T1000 (cell line): ENCODE measurements at regions not wholly inside any gene's neighbourhood (a gene's known extent, or its start where the extent isn't known, plus 50 kb on each side); places are given as distances from the start of the nearest gene placed in this dataset.

Source experiments
- DNase-seq: peaks from one replicate; lab custom pipeline; 2025; ENCODE audit warnings: mixed read lengths; lab: John Stamatoyannopoulos, UW

- DNase-seq, result no peak
These were observed 234.9 kb downstream of the OPA1 start for GRCh38 chr3:193827871-193828270.

GRCh38 chr3:193828477-193828876 lies 235.5 kb downstream of the OPA1 start:
- no peak for DNase-seq

- no peak for DNase-seq
These were observed 236.8 kb downstream of the OPA1 start for GRCh38 chr3:193829781-193830180.

- DNase-seq, result no peak
These were observed 237.8 kb downstream of the OPA1 start for GRCh38 chr3:193830791-193831191.

GRCh38 chr3:193831495-193832455 lies 238.8 kb downstream of the OPA1 start:
- no peak for DNase-seq

- DNase-seq, result no peak
These were observed 239.9 kb downstream of the OPA1 start for GRCh38 chr3:193832833-193833413.

GRCh38 chr3:193833592-193833991 lies 240.6 kb downstream of the OPA1 start:
- no peak for DNase-seq

GRCh38 chr3:193835414-193835813 lies 242.4 kb downstream of the OPA1 start:
- DNase-seq, result no peak

- DNase-seq, result no peak
These were observed 243.5 kb downstream of the OPA1 start for GRCh38 chr3:193836511-193836910.

GRCh38 chr3:193836918-193837317 lies 243.9 kb downstream of the OPA1 start:
- no peak for DNase-seq

GRCh38 chr3:193837347-193837827 lies 244.4 kb downstream of the OPA1 start:
- DNase-seq, result no peak

GRCh38 chr3:193840111-193840641 lies 247.2 kb downstream of the OPA1 start:
- no peak for DNase-seq

GRCh38 chr3:193841581-193841980 lies 248.6 kb downstream of the OPA1 start:
- DNase-seq, result no peak

GRCh38 chr3:193842029-193842798 lies 249.2 kb downstream of the OPA1 start:
- DNase-seq, result no peak

- no peak for DNase-seq
These were observed 249.9 kb downstream of the OPA1 start for GRCh38 chr3:193842832-193843473.

GRCh38 chr3:193843474-193844301 lies 250.7 kb downstream of the OPA1 start:
- DNase-seq, result no peak

GRCh38 chr3:193844472-193844871 lies 251.5 kb downstream of the OPA1 start:
- no peak for DNase-seq

GRCh38 chr3:193845144-193845543 lies 252.1 kb downstream of the OPA1 start:
- no peak for DNase-seq

GRCh38 chr3:193846569-193846968 lies 253.6 kb downstream of the OPA1 start:
- DNase-seq, result no peak

GRCh38 chr3:193847402-193847801 lies 254.4 kb downstream of the OPA1 start:
- DNase-seq, result no peak

- no peak for DNase-seq
These were observed 255.5 kb downstream of the OPA1 start for GRCh38 chr3:193848547-193848946.
